Loucy (cell line): ENCODE measurements at regions not wholly inside any gene's neighbourhood (a gene's known extent, or its start where the extent isn't known, plus 50 kb on each side); places are given as distances from the start of the nearest gene placed in this dataset.

Experiments
- H2AFZ ChIP-seq: fragments of 200-600 bp; sonication (generic); 2 replicates; pipeline ENCODE4 v1.6.0; 2016; ENCODE audit warnings: antibody characterized with exemption, mild to moderate bottlenecking, low read length, moderate library complexity
- H3F3A ChIP-seq: fragments of 200-600 bp; 2 replicates; pipeline ENCODE4 v1.6.0; 2016; ENCODE audit warnings: antibody characterized with exemption, low read depth, mild to moderate bottlenecking
- H3K27me3 ChIP-seq: fragments of 200-600 bp; sonication (generic); 2 replicates; pipeline ENCODE4 v1.6.1; 2014; ENCODE audit warnings: low read length, mild to moderate bottlenecking; ENCODE audit not compliant: insufficient read depth, poor library complexity, severe bottlenecking
- H3K36me3 ChIP-seq: fragments of 200-600 bp; sonication (generic); 2 replicates; pipeline ENCODE4 v1.6.1; 2016; ENCODE audit warnings: low read length; ENCODE audit not compliant: insufficient read depth
- H3K4me1 ChIP-seq: fragments of 200-600 bp; sonication (generic); 2 replicates; pipeline ENCODE4 v1.5.1; 2014; ENCODE audit warnings: low read length, mild to moderate bottlenecking; ENCODE audit not compliant: insufficient read depth, poor library complexity, severe bottlenecking
- H3K4me2 ChIP-seq: fragments of 200-600 bp; sonication (generic); 2 replicates; pipeline ENCODE4 v1.6.0; 2014; ENCODE audit warnings: antibody characterized with exemption, low read length, low read depth, mild to moderate bottlenecking; ENCODE audit not compliant: poor library complexity, severe bottlenecking
- H3K4me3 ChIP-seq: fragments of 200-600 bp; sonication (generic); 2 replicates; pipeline ENCODE4 v1.5.1; 2014; ENCODE audit warnings: low read length, mild to moderate bottlenecking, mixed read lengths; ENCODE audit not compliant: poor library complexity, severe bottlenecking
- H3K79me2 ChIP-seq: fragments of 200-600 bp; sonication (generic); 2 replicates; pipeline ENCODE4 v1.6.1; 2014; ENCODE audit warnings: low read length; ENCODE audit not compliant: insufficient read depth
- H3K9ac ChIP-seq: fragments of 200-600 bp; sonication (generic); 2 replicates; pipeline ENCODE4 v1.6.0; 2014; ENCODE audit warnings: mild to moderate bottlenecking, low read depth, low read length, moderate library complexity; ENCODE audit not compliant: poor library complexity, severe bottlenecking
- H3K9me2 ChIP-seq: fragments of 200-600 bp; sonication (generic); replicated peaks from 2 replicates; pipeline ENCODE4 v1.6.1; 2016; ENCODE audit warnings: low read depth, low read length, mixed read lengths
- H3K9me3 ChIP-seq: fragments of 200-600 bp; sonication (generic); 2 replicates; pipeline ENCODE4 v1.6.1; 2014; ENCODE audit warnings: mild to moderate bottlenecking, antibody characterized with exemption, low read length, low read depth; ENCODE audit not compliant: insufficient read depth
- H4K20me1 ChIP-seq: fragments of 200-600 bp; sonication (generic); 2 replicates; pipeline ENCODE4 v1.6.0; 2014; ENCODE audit warnings: antibody characterized with exemption, low read length, mild to moderate bottlenecking; ENCODE audit not compliant: insufficient read depth, poor library complexity, severe bottlenecking
- CTCF ChIP-seq: fragments of 200-600 bp; sonication (generic); conservative IDR thresholded peaks from 2 replicates; pipeline ENCODE4 v1.5.1; 2014; ENCODE audit warnings: mild to moderate bottlenecking, antibody characterized with exemption, low read length
- EZH2phosphoT487 ChIP-seq: fragments of 200-600 bp; IDR thresholded peaks from 2 replicates; pipeline ENCODE4 v1.6.1; 2018; ENCODE audit warnings: antibody characterized with exemption, mild to moderate bottlenecking, moderate library complexity, borderline replicate concordance

- Histone ChIP-seq H3K27me3 (no peaks in the 10 kb centered on the region), H3K9ac (no peak overlapping the region), H3K4me3 (no peak overlapping the region), H3F3A (no peaks in the 10 kb centered on the region), H3K79me2 (no peaks in the 10 kb centered on the region), H3K4me2 (no peak overlapping the region), H3K9me3 (no peaks in the 10 kb centered on the region), H3K36me3 (no peaks in the 10 kb centered on the region), H4K20me1 (no peaks in the 10 kb centered on the region), H3K4me1 (no peaks in the 10 kb centered on the region), H3K9me2 (no peaks in the 10 kb centered on the region), H2AFZ (no peak overlapping the region)
- no peak for TF ChIP-seq EZH2phosphoT487
- TF ChIP-seq CTCF = no peak
These were observed 545.2 kb upstream of the IGFBP7 start for GRCh38 chr4:57655342-57655741.

GRCh38 chr4:57652779-57653178 lies 542.6 kb upstream of the IGFBP7 start:
- Histone ChIP-seq H3K9me2 (no peaks in the 10 kb centered on the region), H2AFZ (no peak overlapping the region), H4K20me1 (no peaks in the 10 kb centered on the region), H3K36me3 (no peaks in the 10 kb centered on the region), H3K79me2 (no peaks in the 10 kb centered on the region), H3K27me3 (no peaks in the 10 kb centered on the region), H3K9me3 (no peaks in the 10 kb centered on the region), H3K4me1 (no peaks in the 10 kb centered on the region), H3K9ac (no peak overlapping the region), H3F3A (no peaks in the 10 kb centered on the region), H3K4me2 (no peak overlapping the region), H3K4me3 (no peak overlapping the region)
- TF ChIP-seq CTCF (no peak), EZH2phosphoT487 (no peak)

- no peaks in the 10 kb centered on the region for H3K9me2 ChIP-seq
- TF ChIP-seq EZH2phosphoT487 = no peak
- TF ChIP-seq CTCF = no peak
- no peaks in the 10 kb centered on the region for H3K27me3 ChIP-seq
- H3K9me3 ChIP-seq = no peaks in the 10 kb centered on the region
- H3K9ac ChIP-seq = no peak overlapping the region
- H3K4me2 ChIP-seq = no peak overlapping the region
- H3K4me3 ChIP-seq = no peak overlapping the region
- no peaks in the 10 kb centered on the region for H3F3A ChIP-seq
- H3K36me3 ChIP-seq = no peaks in the 10 kb centered on the region
- no peak overlapping the region for H2AFZ ChIP-seq
- H4K20me1 ChIP-seq = no peaks in the 10 kb centered on the region
- H3K4me1 ChIP-seq = no peaks in the 10 kb centered on the region
- H3K79me2 ChIP-seq = no peaks in the 10 kb centered on the region
These were observed 530.4 kb upstream of the IGFBP7 start for GRCh38 chr4:57640391-57641100.
